Esophagus squamous epithelium (tissue), 4 donors: ENCODE measurements at regions not wholly inside any gene's neighbourhood (a gene's known extent, or its start where the extent isn't known, plus 50 kb on each side); places are given as distances from the start of the nearest gene placed in this dataset.

Experiments
- CTCF ChIP-seq, 6 experiments: fragments of 450-650 bp in 4 of 6; fragments of 200-600 bp in 2 of 6; sonication (generic) in 2 of 6; IDR thresholded peaks; one replicate each; pipeline ENCODE4 v1.5.1; 2016 to 2019; ENCODE audit warnings: antibody characterized with exemption in 6 of 6, mild to moderate bottlenecking in 4 of 6, moderate library complexity in 4 of 6
- POLR2A ChIP-seq, 4 donors: fragments of 450-650 bp; IDR thresholded peaks; one replicate each; pipeline ENCODE4 v1.6.1; 2017; ENCODE audit warnings: antibody characterized with exemption in 4 of 4, mild to moderate bottlenecking in 4 of 4, moderate library complexity in 3 of 4

- no peak for TF ChIP-seq CTCF (IDR thresholded peaks at IDR 0.05)
- no peak for TF ChIP-seq POLR2A (IDR thresholded peaks at IDR 0.05)
These were observed 307.0 kb upstream of the HS3ST1 start for GRCh38 chr4:11735651-11736050.
